HG03469 (cell line): ENCODE measurements at regions not wholly inside any gene's neighbourhood (a gene's known extent, or its start where the extent isn't known, plus 50 kb on each side); places are given as distances from the start of the nearest gene placed in this dataset.
A peak's percentile ranks its signal among the peaks of the same experiment; 100 is the strongest.
"Not testable (repeated sequence)": the region's sequence is repeated elsewhere in the genome, so short reads cannot be mapped to it uniquely, and the experiment has no call there.

Experiments used
- ATAC-seq: cut with Tn5 transposase; IDR thresholded peaks from one replicate; pipeline ENCODE4 v1.9.1; 2021; ENCODE audit warnings: mild to moderate bottlenecking, moderate library complexity, moderate number of reproducible peaks; ENCODE audit not compliant: unreplicated experiment

DNA sequence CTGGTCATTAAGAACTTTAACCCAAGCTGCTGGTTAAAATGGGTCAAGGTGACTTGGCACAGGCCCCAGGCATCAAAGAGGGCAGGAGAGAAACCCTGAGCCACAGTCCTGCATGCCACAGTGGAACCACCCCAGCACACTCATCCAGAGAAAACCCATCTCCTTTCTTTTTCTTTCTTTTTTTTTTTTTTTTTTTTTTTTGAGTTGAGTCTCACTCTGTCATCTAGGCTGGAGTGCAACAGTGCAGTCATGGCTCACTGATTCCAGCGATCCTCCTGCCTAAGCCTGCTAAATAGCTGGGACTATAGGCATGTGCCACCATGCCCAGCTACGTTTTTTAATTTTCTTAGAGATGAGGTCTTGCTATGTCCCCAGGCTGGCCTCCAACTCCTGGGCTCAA, 109.2 kb upstream of the RAB4A start:
- no peak for ATAC-seq

DNA sequence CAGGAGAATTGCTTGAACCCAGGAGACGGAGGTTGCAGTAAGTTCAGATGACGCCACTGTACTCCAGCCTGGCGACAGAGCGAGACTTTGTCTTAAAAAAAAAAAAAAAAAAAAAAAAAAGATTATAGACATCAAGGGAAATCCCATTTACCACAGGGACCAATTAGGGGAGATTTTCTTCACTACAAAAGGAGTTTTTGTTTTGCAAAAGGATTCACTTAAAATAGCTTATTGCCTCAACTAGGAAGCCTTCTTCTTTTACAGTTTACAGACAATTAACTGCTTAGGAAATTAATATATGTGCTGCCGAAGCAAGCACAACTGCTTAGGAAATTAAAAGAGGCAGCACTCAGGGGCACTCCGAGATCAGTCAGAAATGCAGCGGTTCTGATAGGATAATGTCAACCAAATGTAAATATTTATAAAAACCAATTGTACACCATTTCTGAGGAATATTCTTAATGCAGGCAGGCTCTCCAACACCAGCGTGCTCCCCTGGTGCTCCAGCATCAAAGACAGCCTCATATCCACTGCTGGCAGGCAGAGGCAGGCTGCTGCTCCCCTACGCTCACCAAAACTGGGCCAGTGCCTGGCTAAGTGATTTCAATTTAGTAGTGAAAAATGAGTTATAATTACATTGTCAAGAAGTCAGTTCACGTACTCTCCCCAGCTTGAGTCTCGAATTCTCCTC, 107.9 kb upstream of the RAB4A start:
- ATAC-seq: no peak

DNA sequence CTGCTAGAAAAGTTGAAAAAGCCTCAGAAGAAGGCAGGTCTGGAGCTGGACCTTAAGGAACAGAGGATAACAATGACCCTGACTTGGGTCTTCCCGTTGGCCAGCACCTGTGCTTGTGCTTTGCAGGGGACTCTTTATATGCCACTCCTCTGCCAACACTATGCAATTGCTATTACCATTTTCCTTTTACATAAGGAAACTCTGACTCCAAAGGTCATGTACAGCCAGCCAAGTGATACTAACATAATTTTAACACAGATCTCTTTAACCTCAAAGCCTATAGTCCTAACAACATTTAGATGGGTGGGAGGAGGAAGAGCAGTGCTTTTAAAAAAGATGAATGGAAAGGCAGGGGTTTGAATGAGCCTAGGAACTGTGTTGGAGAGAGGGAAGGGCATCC, 106.6 kb upstream of the RAB4A start:
- ATAC-seq: no peak

DNA sequence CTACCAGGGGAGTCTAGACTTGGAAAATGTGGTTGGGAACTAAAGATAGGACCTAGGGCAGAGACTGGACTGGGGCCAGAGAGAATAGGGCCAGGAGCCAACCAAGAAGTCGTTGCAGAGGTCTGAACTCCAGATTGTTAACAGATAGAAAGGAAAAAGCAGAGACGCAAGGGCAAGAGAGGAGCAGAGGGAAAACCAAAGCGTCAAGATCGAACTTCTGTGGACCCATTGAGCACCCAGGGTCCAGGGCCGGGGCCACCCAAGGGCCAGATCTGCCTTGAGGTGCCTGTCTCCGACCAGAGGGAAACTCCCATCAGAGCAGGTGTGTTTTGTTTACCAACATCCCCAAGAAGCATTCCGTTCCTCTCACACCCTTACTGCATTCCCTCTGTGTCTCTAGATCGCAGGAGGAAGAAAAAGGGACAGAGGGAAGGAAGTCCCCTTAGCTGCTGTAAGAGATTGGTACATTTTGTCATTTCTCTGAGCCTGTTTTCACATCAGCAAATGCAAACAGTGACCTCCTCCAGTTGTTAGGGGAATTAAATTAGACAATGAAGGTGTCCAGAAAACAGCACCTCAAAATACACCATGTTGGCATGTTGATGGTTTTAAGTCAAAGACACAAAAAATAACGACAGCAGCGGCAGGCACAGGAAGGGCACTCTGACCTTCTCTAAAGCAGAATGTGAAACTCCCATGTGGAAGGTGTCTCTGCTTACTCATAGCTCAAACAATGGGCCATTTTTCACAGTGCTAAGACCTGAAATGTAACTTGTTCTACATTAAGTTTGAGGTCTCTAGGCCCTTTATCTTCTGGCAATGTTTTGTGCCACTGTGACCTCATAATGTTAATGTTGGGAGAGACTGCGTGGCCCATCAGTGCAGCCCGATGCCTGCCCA, 105.8 kb upstream of the RAB4A start:
- no peak for ATAC-seq

DNA sequence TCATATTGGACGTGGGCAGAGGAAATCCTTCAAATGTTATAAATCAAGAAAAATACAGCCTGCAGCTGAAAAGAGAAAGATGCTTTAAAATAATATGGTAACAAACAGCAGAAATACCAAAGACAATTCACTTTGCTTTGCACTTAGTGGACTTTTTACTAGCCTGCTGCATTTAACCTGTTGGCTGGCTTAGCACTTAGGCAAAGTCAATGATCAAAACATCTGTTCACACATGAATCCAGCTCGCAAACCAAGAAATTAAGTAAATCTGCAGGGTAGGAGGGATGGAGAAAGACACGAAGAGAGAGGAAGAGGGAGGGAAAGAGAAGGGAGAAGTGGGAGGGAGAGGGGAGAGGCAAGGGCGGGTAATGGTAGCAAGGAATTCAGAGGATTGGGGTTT, 103.6 kb upstream of the RAB4A start:
- ATAC-seq: no peak

DNA sequence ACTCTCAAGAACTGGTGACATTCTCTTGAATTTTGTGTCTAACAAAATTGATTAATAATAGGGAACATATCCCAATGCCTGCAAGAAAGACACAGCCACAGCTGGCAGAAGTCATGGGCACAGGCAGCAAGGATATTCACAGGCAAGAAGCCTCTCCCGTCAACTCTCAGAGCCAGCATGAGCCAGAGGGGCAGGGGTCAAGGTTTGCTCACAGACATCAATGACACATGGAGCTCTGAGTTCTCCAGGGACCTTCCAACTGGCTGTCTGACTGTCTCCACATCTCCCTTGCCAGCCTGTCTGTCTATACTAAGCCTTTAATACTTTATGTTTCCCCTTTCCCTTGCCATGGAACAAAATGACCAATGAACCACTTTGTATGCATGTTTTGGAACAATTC, 101.5 kb upstream of the RAB4A start:
- ATAC-seq: no peak

DNA sequence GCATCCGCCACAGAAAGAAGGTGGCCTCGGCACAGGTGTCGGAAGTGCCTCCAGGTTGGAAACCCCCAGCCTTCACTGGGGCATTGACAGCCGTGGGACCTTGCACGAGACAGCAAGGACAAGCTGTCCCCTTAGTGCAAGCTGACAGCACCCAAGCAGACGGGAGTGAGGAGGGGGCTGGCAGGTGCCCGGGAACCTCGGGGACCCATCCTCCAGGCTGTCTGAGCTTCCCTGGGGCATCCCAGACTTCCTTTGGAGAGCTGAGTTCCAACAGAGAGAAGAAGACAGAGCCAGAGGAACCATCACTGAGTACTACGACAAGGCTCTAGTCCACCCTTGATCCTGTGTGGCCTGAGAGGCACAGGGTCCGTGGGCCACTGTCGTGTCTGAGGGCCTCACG, 100.6 kb upstream of the RAB4A start:
- ATAC-seq: no peak

DNA sequence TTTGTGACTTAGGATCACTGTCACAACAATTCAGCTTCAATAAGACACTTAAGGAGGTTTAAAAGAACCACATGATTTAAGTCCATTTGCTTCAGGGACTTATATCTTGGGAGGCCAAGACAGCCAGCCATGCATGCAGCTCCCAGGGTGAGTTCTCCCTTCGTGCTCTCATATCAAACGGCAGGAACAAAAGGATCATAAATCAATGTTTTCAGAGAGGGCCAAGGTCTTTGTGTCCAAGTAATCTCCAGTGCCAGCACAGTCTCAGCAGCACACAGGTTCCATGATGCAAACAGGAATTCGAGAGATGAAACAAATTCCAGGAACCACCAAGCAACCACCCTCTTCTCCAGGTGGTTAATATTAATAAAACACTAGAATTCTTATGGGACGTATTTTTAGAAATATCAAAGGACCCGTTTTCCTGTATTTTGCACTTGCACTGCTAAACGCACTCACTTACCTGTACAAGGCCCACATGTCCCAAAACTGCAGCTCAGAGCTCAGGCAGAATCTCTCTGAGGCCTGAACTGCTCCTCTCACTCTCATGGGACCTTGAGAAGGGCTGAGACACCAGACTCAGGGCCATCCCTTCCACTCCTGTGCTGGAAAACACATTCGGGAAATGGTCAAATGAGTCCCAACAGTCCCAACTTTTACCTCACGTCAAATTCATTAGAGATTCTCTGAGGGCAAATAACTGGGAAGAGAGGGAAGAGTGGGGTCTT, 100.0 kb upstream of the RAB4A start:
- ATAC-seq: no peak

DNA sequence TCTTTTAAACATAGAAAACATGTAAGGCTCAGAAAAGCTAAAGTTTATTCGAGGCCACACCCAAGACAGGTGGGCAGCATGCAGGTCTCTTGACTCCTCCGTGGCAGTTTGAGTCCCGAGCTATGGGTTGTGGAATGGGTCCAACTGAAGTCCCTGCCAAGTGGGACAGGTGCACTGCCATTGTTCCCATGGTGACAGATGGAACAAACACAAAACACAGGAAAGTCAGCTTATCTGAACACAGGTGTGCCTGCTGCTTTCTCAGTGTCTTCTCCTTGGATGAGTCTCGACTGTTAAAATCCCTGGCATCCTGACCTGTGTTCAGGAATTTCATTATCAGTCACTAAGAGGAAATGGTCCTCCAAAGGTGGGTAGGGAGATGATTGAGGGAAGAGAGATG, 99.0 kb upstream of the RAB4A start:
- no peak for ATAC-seq

DNA sequence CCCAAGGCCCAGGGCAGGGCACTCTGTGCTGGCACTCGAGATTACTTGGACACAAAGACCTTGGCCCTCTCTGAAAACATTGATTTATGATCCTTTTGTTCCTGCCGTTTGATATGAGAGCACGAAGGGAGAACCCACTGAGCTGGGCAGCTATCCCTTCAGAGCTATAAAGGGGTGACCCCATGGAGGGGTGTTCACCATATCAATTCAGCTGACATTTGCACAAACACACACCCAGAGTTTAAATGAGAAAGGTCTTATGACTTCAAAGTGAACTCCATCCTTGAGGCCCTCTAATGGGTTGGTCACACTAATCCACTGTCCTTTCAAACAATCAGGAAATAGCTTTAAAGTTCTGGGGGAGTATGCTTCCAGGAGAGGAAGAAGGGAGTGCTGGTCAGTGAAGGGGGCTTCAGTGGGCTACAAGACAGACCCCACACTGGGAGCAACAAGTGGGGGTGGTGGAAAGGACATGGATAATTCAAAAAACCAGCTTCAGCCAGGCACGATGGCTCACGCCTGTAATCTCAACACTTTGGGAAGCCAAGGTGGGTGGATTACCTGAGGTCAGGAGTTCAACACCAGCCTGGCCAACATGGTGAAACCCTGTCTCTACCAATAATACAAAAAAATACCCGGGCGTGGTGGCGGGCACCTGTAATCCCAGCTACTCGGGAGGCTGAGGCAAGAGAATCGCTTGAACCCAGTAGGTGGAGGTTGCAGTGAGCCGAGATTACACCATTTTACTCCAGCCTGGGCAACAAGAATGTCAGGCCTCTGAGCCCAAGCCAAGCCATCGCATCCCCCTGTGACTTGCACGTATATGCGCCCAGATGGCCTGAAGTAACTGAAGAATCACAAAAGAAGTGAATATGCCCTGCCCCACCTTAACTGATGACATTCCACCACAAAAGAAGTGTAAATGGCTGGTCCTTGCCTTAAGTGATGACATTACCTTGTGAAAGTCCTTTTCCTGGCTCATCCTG, 97.1 kb upstream of the RAB4A start:
- ATAC-seq: not testable (repeated sequence)

DNA sequence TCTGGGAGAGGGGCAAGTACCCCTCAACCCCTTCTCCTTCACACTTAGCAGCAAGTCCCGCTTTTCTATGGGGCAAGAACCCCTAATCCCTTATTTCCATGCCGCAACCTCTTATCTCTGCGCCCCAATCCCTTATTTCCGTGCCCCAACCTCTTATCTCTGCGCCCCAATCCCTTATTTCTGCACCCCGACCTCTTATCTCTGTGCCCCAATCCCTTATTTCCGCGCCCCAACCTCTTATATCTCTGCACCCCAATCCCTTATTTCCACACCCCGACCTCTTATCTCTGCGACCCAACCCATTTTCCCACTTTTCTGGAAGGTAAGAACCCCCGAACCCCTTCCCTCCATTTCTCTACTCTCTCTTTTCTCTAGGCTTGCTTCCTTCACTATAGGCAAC, 95.6 kb upstream of the RAB4A start:
- not testable (repeated sequence) for ATAC-seq

DNA sequence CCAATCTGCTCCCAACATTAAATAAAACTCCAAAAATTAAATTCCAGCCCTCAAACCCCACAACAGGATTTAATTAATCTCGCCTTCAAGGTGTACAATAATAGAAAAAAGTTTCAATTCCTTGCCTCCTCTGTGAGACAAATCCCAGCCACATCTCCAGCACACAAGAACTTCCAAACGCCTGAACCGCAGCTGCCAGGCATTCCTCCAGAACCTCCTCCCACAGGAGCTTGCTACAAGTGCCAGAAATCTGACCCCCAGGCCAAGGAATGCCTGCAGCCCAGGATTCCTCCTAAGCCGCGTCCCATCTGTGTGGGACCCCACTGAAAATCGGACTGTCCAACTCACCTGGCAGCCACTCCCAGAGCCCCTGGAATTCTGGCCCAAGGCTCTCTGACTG, 94.5 kb upstream of the RAB4A start:
- ATAC-seq: not testable (repeated sequence)

DNA sequence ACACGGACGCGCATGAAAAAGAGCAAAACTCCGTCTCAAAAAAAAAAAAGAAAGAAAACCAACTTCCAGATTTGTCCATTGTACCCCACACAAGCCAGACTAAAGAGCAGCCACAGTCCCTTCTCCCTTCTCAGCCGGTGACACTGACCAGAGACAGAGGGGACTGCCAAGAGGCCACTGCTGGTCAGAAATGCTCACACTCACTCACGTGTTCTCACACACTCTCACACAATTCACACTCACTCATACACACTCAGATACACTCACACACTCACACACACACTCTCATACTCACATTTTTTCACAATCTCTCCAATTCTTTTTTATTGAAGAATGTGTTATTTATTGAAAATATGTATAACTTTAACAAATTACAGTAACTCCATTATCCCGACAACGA, 90.8 kb upstream of the RAB4A start:
- no peak for ATAC-seq

DNA sequence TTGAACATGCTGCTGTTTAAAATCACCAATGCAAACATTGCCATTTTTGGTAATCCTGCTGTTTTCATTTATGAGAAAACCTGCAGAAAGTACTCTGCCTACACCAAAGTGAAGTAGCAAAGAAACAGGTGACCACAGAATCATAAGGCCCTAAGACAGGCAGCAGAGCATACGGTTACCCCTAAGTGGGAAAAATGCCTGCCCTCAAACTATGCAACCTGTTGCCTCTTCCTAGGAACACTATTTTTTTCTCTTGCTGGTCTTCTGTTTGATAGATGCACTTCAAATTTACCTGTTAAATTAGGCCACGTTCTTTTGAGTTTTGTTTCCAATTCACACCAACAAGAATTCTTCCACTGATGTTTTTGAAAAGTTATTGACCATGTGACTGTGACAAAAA, 89.5 kb upstream of the RAB4A start:
- ATAC-seq: no peak

DNA sequence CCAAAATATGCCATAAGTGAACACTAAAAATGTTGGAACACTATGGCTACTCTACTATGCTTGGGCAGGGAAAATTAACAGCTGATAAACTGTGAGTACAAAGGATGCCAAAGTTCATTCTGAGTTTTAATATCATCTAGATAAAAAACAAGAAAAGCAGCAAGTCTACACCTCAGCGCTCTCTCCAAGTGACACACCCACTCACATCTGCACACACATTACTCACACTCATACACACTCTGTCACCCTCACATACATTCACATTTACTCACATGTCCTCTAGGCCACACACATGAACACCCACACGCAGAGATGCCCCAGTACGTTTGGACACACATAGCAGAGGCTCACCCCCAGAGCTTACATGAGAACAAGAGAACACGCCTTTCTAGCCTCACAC, 87.3 kb upstream of the RAB4A start:
- ATAC-seq: no peak

DNA sequence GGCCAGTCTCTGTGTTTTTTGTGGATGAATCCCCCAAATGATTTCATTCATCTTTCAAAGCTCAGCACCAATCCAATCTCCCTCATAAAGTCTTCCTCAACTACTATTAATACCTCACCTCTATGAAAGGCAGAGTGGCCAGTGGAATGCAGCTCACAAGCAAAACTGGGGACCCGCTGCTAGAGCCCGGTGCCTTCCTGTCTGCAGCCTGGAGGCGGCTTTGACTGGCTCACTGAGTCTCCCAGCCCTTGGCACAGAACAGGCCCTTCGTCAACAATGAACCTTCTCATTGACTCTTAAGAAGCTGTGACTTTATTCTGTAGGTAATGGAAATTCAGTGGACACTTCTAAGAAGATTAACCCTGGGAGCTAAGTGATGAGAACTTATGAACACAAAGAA, 86.8 kb upstream of the RAB4A start:
- ATAC-seq: no peak

DNA sequence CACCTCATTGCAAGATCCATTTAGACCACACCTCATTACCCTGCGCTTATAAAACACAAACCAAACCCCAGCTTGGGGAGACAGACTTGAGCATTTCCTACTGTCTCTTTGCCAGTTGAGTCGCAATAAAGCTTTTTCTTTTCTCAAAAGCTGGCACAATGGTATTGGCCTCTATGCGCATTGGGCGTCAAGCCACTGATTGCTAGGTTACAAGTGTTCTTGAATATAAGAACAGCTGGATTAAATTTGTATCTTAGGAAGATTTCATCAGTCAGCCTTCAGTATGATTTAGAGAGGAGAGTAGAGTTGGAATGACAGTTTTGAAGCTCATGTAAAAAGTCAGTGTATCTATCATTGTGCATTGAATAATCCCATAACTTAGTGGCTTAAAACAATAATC, 84.9 kb upstream of the RAB4A start:
- ATAC-seq: no peak

DNA sequence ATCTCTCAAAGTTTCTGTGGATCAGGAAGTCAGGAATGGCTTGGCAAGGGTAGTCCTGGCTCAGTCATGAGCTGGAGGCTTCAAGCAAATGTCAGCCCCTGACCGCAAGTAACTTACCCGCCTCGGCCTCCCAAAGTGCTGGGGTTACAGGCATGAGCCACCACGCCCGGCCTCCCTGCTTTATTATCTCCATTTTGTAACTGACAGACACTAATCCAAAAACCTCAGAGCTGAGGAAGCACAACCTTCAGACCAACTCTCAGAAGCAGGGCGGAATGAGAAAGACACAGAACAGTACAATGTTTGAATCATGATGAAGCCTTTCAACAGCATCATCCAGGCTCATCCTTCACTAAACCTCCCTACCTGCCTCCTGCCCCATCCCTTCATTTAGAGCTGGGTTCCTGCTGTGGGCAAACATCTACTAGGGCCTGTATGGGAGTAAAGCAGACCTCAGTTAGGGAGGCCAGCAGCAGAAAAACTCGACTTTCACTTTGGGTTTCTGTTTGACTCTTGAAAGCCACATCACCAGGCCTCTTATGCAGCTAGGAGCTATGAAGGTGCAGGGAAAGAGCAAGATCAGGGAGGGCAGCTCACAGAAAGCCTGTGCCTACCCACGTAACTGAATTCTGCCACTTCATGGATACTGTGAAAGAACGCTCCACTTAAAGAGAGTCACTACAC, 84.4 kb upstream of the RAB4A start:
- peak; percentile 86 for ATAC-seq

DNA sequence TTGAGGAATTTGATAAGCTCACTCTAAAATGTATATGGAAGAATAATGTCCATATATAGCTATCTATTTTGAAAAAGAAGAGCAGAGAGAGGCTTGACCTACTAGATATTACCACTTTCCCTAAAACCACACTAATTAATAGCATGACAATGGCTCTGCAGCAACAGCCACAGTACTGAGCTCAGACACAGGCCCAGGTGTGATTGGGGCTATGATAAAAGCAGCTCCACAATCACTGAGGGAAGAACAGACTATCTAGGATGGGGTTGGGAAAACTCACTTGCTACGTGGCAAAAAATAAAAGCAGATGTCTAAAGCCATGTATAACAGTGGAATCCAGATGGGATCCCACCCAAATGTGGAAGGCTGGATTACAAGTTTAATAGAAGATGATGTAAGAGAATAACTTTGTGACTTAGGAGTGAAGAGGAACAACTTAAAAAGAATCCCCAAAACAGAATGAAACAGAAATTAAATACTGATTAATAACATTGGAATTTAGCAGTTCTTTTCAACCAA, 80.8 kb upstream of the RAB4A start:
- no peak for ATAC-seq
